A549 (cell line): ENCODE measurements at regions not wholly inside any gene's neighbourhood (a gene's known extent, or its start where the extent isn't known, plus 50 kb on each side); places are given as distances from the start of the nearest gene placed in this dataset.

ENCODE experiments used
- ATAC-seq, 2 experiments: fragments of 200-7000 bp in 1 of 2; fragments of >200 bp in 1 of 2; cut with Nextera tagmentation in 1 of 2; cut with Tn5 transposase in 1 of 2; 3 replicates each; pipeline versions ENCODE4 v1.8.0 to v1.9.1; 2018 to 2020; ENCODE audit warnings: mild to moderate bottlenecking in 1 of 2, moderate library complexity in 1 of 2
- CTCF ChIA-PET: fragments of 300-600 bp; sonication (Branson Sonifier 250); formaldehyde crosslinking; extraction: SDS; loops from one replicate; lab custom pipeline; 2021; ENCODE audit warnings: antibody characterized with exemption, inconsistent platforms; lab: Yijun Ruan, JAX
- POLR2A ChIA-PET: fragments of 350-600 bp; formaldehyde crosslinking; extraction: SDS; loops from one replicate; lab custom pipeline; 2021; ENCODE audit warnings: antibody characterized with exemption, inconsistent platforms; lab: Yijun Ruan, JAX
- DNase-seq, 2 experiments: peaks; one replicate each; pipeline versions ENCODE4 v3.0.0 to v3.0.0-alpha.2; 2011 to 2016; ENCODE audit warnings: low read depth in 1 of 2, low spot score in 1 of 2
- FAIRE-seq: peaks from 2 replicates; lab custom pipeline; 2011; peaks lifted over from hg19 to GRCh38; lab: Jason Lieb, UNC
- H3K27ac ChIP-seq, 2 experiments: fragments of >200 bp; sonication (Bioruptor Twin); formaldehyde crosslinking; 3 replicates each; pipeline ENCODE4 v1.5.1; 2016 to 2017
- H3K4me1 ChIP-seq: fragments of >200 bp; sonication (Bioruptor Twin); formaldehyde crosslinking; 3 replicates; pipeline ENCODE4 v1.6.1; 2016
- H3K4me2 ChIP-seq: fragments of >200 bp; sonication (Bioruptor Twin); formaldehyde crosslinking; 3 replicates; pipeline ENCODE4 v1.6.1; 2016
- H3K4me3 ChIP-seq: fragments of >200 bp; sonication (Bioruptor Twin); formaldehyde crosslinking; 3 replicates; pipeline ENCODE4 v1.5.1; 2016
- H3K9me3 ChIP-seq: fragments of >200 bp; sonication (Bioruptor Twin); formaldehyde crosslinking; 3 replicates; pipeline ENCODE4 v1.6.1; 2016
- ATOH8 ChIP-seq: fragments of 250-450 bp; sonication (Bioruptor Pico); IDR thresholded peaks from 2 replicates; pipeline ENCODE4 v1.5.0; 2020; ENCODE audit warnings: low read depth, mild to moderate bottlenecking, moderate library complexity
- BHLHE40 ChIP-seq: IDR thresholded peaks from 2 replicates; pipeline ENCODE4 v1.6.1; 2012; ENCODE audit warnings: low read depth, low read length, inconsistent platforms
- CBX8 ChIP-seq: fragments of 200-600 bp; sonication (generic); IDR thresholded peaks from 2 replicates; pipeline ENCODE4 v1.6.1; 2016
- CHD2 ChIP-seq: fragments of 150-350 bp; IDR thresholded peaks from 2 replicates; pipeline ENCODE4 v1.6.1; 2014; ENCODE audit warnings: low read length; ENCODE audit not compliant: partially characterized antibody
- E2F6 ChIP-seq: IDR thresholded peaks from 2 replicates; pipeline ENCODE4 v1.6.1; 2012; ENCODE audit warnings: low read depth, borderline replicate concordance
- EHMT2 ChIP-seq: fragments of 200-600 bp; sonication (generic); IDR thresholded peaks from 2 replicates; pipeline ENCODE4 v1.6.1; 2016; ENCODE audit warnings: antibody characterized with exemption, low read depth, mild to moderate bottlenecking, moderate library complexity
- FOSB ChIP-seq: fragments of 250-450 bp; sonication (Bioruptor Pico); IDR thresholded peaks from 2 replicates; pipeline ENCODE4 v1.5.0; 2020; ENCODE audit warnings: mild to moderate bottlenecking, moderate library complexity
- GATA3 ChIP-seq: IDR thresholded peaks from 2 replicates; pipeline ENCODE4 v1.6.1; 2012; ENCODE audit warnings: borderline replicate concordance
- HDAC2 ChIP-seq: fragments of 200-600 bp; sonication (generic); IDR thresholded peaks from 2 replicates; pipeline ENCODE4 v1.6.1; 2016
- HES2 ChIP-seq: fragments of >200 bp; sonication (Bioruptor Twin); formaldehyde crosslinking; IDR thresholded peaks from 2 replicates; pipeline ENCODE4 v1.6.1; 2016
- HMGXB4 ChIP-seq: fragments of 250-450 bp; sonication (Bioruptor Pico); IDR thresholded peaks from 2 replicates; pipeline ENCODE4 v1.5.0; 2021; ENCODE audit warnings: mild to moderate bottlenecking, moderate library complexity, borderline replicate concordance
- HOXB13 ChIP-seq: fragments of 250-450 bp; sonication (Bioruptor Pico); IDR thresholded peaks from 2 replicates; pipeline ENCODE4 v1.5.0; 2020; ENCODE audit warnings: low read depth, mild to moderate bottlenecking, moderate library complexity
- JUN ChIP-seq, 2 experiments: fragments of >200 bp; sonication (Bioruptor Twin); formaldehyde crosslinking; IDR thresholded peaks; 2 replicates in 1 of 2; 3 replicates in 1 of 2; pipeline ENCODE4 v1.6.1; 2016 to 2017
- KDM1A ChIP-seq: fragments of 200-600 bp; sonication (generic); IDR thresholded peaks from 2 replicates; pipeline ENCODE4 v1.6.1; 2016; ENCODE audit warnings: low read depth, mild to moderate bottlenecking
- KDM5A ChIP-seq: fragments of 200-600 bp; sonication (generic); IDR thresholded peaks from 2 replicates; pipeline ENCODE4 v1.6.1; 2016; ENCODE audit warnings: antibody characterized with exemption, mild to moderate bottlenecking
- MAFK ChIP-seq: fragments of 450-650 bp; IDR thresholded peaks from 2 replicates; pipeline ENCODE4 v1.6.1; 2014; ENCODE audit not compliant: partially characterized antibody
- MAZ ChIP-seq: fragments of 150-350 bp; IDR thresholded peaks from 2 replicates; pipeline ENCODE4 v1.6.1; 2014; ENCODE audit warnings: antibody characterized with exemption, low read depth, low read length, borderline replicate concordance
- NFE2L2 ChIP-seq: fragments of 150-350 bp; conservative IDR thresholded peaks from 2 replicates; pipeline ENCODE4 v1.6.1; 2014; ENCODE audit warnings: low read length
- NPAS2 ChIP-seq: fragments of 250-450 bp; sonication (Bioruptor Pico); IDR thresholded peaks from 2 replicates; pipeline ENCODE4 v1.8.0; 2022; ENCODE audit warnings: mild to moderate bottlenecking, moderate library complexity, borderline replicate concordance
- NR3C1 ChIP-seq: fragments of >200 bp; sonication (Bioruptor Twin); formaldehyde crosslinking; IDR thresholded peaks from 3 replicates; pipeline ENCODE4 v1.6.1; 2017
- PHF8 ChIP-seq: fragments of 200-600 bp; sonication (generic); IDR thresholded peaks from 2 replicates; pipeline ENCODE4 v1.6.1; 2016; ENCODE audit warnings: low read depth, mild to moderate bottlenecking, antibody characterized with exemption, moderate library complexity, borderline replicate concordance
- RAD21 ChIP-seq, 2 experiments: fragments of >200 bp in 1 of 2; sonication (Bioruptor Twin) in 1 of 2; formaldehyde crosslinking in 1 of 2; IDR thresholded peaks in 1 of 2; conservative IDR thresholded peaks in 1 of 2; 2 replicates in 1 of 2; 3 replicates in 1 of 2; pipeline ENCODE4 v1.6.1; 2012 to 2018; ENCODE audit warnings: inconsistent platforms in 1 of 2
- RARB ChIP-seq: fragments of 250-450 bp; sonication (Bioruptor Pico); IDR thresholded peaks from 2 replicates; pipeline ENCODE4 v1.8.0; 2021; ENCODE audit warnings: mild to moderate bottlenecking, moderate library complexity
- RFX5 ChIP-seq: fragments of 450-650 bp; IDR thresholded peaks from 2 replicates; pipeline ENCODE4 v1.7.1; 2014; ENCODE audit warnings: antibody characterized with exemption, mild to moderate bottlenecking, moderate library complexity
- RNF2 ChIP-seq: fragments of 200-600 bp; sonication (generic); IDR thresholded peaks from 2 replicates; pipeline ENCODE4 v1.6.1; 2016; ENCODE audit warnings: low read depth, mild to moderate bottlenecking, antibody characterized with exemption, moderate library complexity, borderline replicate concordance
- SMC3 ChIP-seq: fragments of >200 bp; sonication (Bioruptor Twin); formaldehyde crosslinking; IDR thresholded peaks from 3 replicates; pipeline ENCODE4 v1.6.1; 2018; ENCODE audit warnings: inconsistent platforms
- SREBF2 ChIP-seq: fragments of 450-650 bp; IDR thresholded peaks from 2 replicates; pipeline ENCODE4 v1.6.1; 2014; ENCODE audit warnings: mild to moderate bottlenecking, moderate library complexity
- ZC3H11A ChIP-seq: fragments of 450-650 bp; IDR thresholded peaks from 2 replicates; pipeline ENCODE4 v1.6.1; 2014; ENCODE audit warnings: antibody characterized with exemption, mild to moderate bottlenecking
- WGBS: methylation state at CpG from one replicate; pipeline ENCODE4 v1.1.6; 2017; ENCODE audit errors: missing lambda C conversion rate; 5-methylcytosine and 5-hydroxymethylcytosine counted together

GRCh38 chr5:54829676-54830535 lies 155.5 kb downstream of the ESM1 start:
- FAIRE-seq (no peak), DNase-seq (no peak), ATAC-seq (no peak)
- CTCF ChIA-PET: interaction anchor here (1.5 kb wide), 1 partner anchor 15 kb away, joined by 6 read pairs; no protein-coding TSS in a partner anchor
- no peak overlapping the region for H3K4me3 ChIP-seq
- H3K4me2 ChIP-seq: no peak overlapping the region
- 20% methylated on average over 4 of the region's 4 CpGs for WGBS
- no peak for TF ChIP-seq KDM5A
- TF ChIP-seq KDM1A: no peak
- TF ChIP-seq NFE2L2: no peak
- TF ChIP-seq NR3C1: no peak
- TF ChIP-seq MAZ: no peak
- no peak for TF ChIP-seq JUN (IDR thresholded peaks at IDR 0.05)
- no peak for TF ChIP-seq PHF8
- TF ChIP-seq RFX5: no peak
- no peak for TF ChIP-seq CHD2
- TF ChIP-seq RARB (CRISPR knock-in tag): no peak
- no peak for TF ChIP-seq CBX8
- TF ChIP-seq ATOH8 (CRISPR knock-in tag): no peak
- TF ChIP-seq SREBF2: no peak
- TF ChIP-seq ZC3H11A: no peak
- TF ChIP-seq MAFK: no peak
- no peak for TF ChIP-seq NPAS2
- POLR2A ChIA-PET: no interaction called here
- no peaks in the 10 kb centered on the region for H3K4me1 ChIP-seq
- H3K27ac ChIP-seq: no peak overlapping the region
- no peaks in the 10 kb centered on the region for H3K9me3 ChIP-seq

- Histone ChIP-seq H3K4me2 (no peak overlapping the region), H3K4me3 (no peak overlapping the region), H3K27ac (no peak overlapping the region), H3K4me1 (no peaks in the 10 kb centered on the region), H3K9me3 (no peaks in the 10 kb centered on the region)
- FAIRE-seq: no peak
- TF ChIP-seq FOSB (CRISPR knock-in tag): no peak
- no peak for TF ChIP-seq HES2
- TF ChIP-seq HDAC2: no peak
- TF ChIP-seq RNF2: no peak
- no peak for TF ChIP-seq SMC3
- no peak for TF ChIP-seq RAD21 (conservative IDR thresholded peaks at IDR 0.05 in 1 of 2, IDR thresholded peaks at IDR 0.05 in 1 of 2)
- no peak for TF ChIP-seq GATA3
- TF ChIP-seq KDM5A: no peak
- TF ChIP-seq BHLHE40: no peak
- TF ChIP-seq HMGXB4: no peak
- no peak for TF ChIP-seq HOXB13 (CRISPR knock-in tag)
- TF ChIP-seq EHMT2: no peak
- TF ChIP-seq E2F6: no peak
- ChIA-PET CTCF (interaction anchor here (1.0 to 2.6 kb wide), 2 partner anchors 8 to 16 kb away, joined by 3 to 12 read pairs; no protein-coding TSS in a partner anchor), POLR2A (no interaction called here)
- no peak for ATAC-seq
- WGBS: 48% methylated on average over 8 of the region's 8 CpGs
- no peak for DNase-seq
These were observed 156.3 kb downstream of the ESM1 start for GRCh38 chr5:54829102-54829501.
